Naive thymus-derived CD4-positive, alpha-beta T cell (primary cell): ENCODE measurements at regions not wholly inside any gene's neighbourhood (a gene's known extent, or its start where the extent isn't known, plus 50 kb on each side); places are given as distances from the start of the nearest gene placed in this dataset.

Experiments
- ATAC-seq: fragments of 150-1000 bp; cut with Tn5 transposase; 2 replicates; pipeline ENCODE4 v1.10.0; 2021; ENCODE audit warnings: mild to moderate bottlenecking, moderate library complexity
- CTCF ChIA-PET: fragments of 350-600 bp; sonication (Branson Sonifier 250); formaldehyde crosslinking; loops from one replicate; lab custom pipeline; 2021; ENCODE audit warnings: antibody characterized with exemption; lab: Charles Lee
- POLR2A ChIA-PET: fragments of 350-600 bp; sonication (Branson Sonifier 250); formaldehyde crosslinking; loops from one replicate; lab custom pipeline; 2021; ENCODE audit warnings: antibody characterized with exemption, inconsistent platforms; lab: Charles Lee
- DNase-seq, 9 donors: peaks; one replicate each; pipeline versions ENCODE4 v3.0.0 to v3.0.0-alpha.2; 2020 to 2022; ENCODE audit warnings: mixed read lengths in 1 of 9
- H3K27ac ChIP-seq: one replicate; pipeline ENCODE4 v1.7.0; 2013; ENCODE audit warnings: mild to moderate bottlenecking, low read depth, low read length, moderate library complexity
- H3K27me3 ChIP-seq, 2 donors: one replicate each; pipeline ENCODE4 v1.7.0; 2013; ENCODE audit warnings: low read length in 2 of 2, mild to moderate bottlenecking in 2 of 2, moderate library complexity in 2 of 2; ENCODE audit not compliant: control insufficient read depth in 2 of 2, insufficient read depth in 2 of 2
- H3K36me3 ChIP-seq, 3 experiments: 1 replicate in 2 of 3; 2 replicates in 1 of 3; pipeline ENCODE4 v1.7.0; 2013; ENCODE audit warnings: low read length in 3 of 3, mild to moderate bottlenecking in 3 of 3, moderate library complexity in 1 of 3; ENCODE audit not compliant: insufficient read depth in 3 of 3, control insufficient read depth in 2 of 3
- H3K4me1 ChIP-seq, 2 donors: one replicate each; pipeline ENCODE4 v1.7.0; 2013; ENCODE audit warnings: low read length in 2 of 2, mild to moderate bottlenecking in 2 of 2, moderate library complexity in 1 of 2; ENCODE audit not compliant: control insufficient read depth in 2 of 2, insufficient read depth in 2 of 2
- H3K4me3 ChIP-seq: 2 replicates; pipeline ENCODE4 v1.7.0; 2013; ENCODE audit warnings: mild to moderate bottlenecking, low read length
- H3K9me3 ChIP-seq, 3 experiments: 1 replicate in 2 of 3; 2 replicates in 1 of 3; pipeline ENCODE4 v1.7.0; 2013; ENCODE audit warnings: low read length in 3 of 3; ENCODE audit not compliant: control insufficient read depth in 2 of 3
- H3K27ac Mint-ChIP-seq, 9 donors: one replicate each; pipeline ENCODE4 v1.8.0; 2020 to 2022; ENCODE audit warnings: mixed read lengths in 9 of 9, mild to moderate bottlenecking in 8 of 9, moderate library complexity in 5 of 9, inconsistent platforms in 2 of 9
- H3K27me3 Mint-ChIP-seq, 5 donors: one replicate each; pipeline ENCODE4 v1.8.0; 2021 to 2022; ENCODE audit warnings: mixed read lengths in 5 of 5, mild to moderate bottlenecking in 1 of 5
- H3K36me3 Mint-ChIP-seq, 5 donors: one replicate each; pipeline ENCODE4 v1.8.0; 2020 to 2022; ENCODE audit warnings: mixed read lengths in 5 of 5, mild to moderate bottlenecking in 3 of 5, inconsistent platforms in 1 of 5
- H3K4me1 Mint-ChIP-seq, 7 donors: one replicate each; pipeline ENCODE4 v1.8.0; 2020 to 2022; ENCODE audit warnings: mixed read lengths in 7 of 7, mild to moderate bottlenecking in 3 of 7, inconsistent platforms in 1 of 7
- H3K4me3 Mint-ChIP-seq, 10 donors: one replicate each; pipeline ENCODE4 v1.8.0; 2020 to 2022; ENCODE audit warnings: mild to moderate bottlenecking in 10 of 10, mixed read lengths in 10 of 10, moderate library complexity in 6 of 10, inconsistent platforms in 2 of 10
- H3K9me3 Mint-ChIP-seq, 11 donors: one replicate each; pipeline ENCODE4 v1.8.0; 2020 to 2022; ENCODE audit warnings: mixed read lengths in 11 of 11, mild to moderate bottlenecking in 4 of 11, inconsistent platforms in 1 of 11, moderate library complexity in 1 of 11
- intact Hi-C, 2 donors: fragments of 100-400 bp; cut with micrococcal nuclease; formaldehyde crosslinking; loops; one replicate each; pipeline ENCODE4 v1.15.1; 2023

DNA sequence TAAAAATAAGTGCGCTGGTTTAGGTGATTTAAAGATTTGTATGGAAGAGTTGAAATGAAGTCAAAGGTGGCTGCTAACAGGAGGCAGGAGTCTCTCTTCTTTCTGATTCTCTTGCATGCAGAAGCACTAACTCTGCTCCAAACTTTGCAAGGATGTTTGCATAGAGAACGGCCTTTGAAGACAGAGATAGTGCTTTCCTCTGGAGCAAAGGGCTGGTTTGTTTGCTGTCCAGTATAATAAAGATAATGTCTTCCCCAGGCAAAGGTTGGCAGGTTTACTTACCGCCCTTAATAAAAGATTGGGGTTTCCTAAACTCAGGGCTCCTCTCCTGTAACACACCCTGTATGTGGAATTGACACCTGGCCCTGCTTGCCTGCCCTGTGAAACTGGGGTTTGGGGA is 210.6 kb upstream of the RREB1 start:
- H3K27me3 Mint-ChIP-seq, result peaks cover 0 to 27% (median 0%) of the 10 kb centered on the region in 5 donors
- ATAC-seq, result no peak
- POLR2A ChIA-PET, result no interaction called here

GRCh38 chr6:6900569-6901204 is 207.1 kb upstream of the RREB1 start:
- intact Hi-C loops, result no loop called here
- no peaks in the 10 kb centered on the region for H3K9me3 Mint-ChIP-seq
- ATAC-seq, result no peak
- H3K4me1 Mint-ChIP-seq, result peaks cover 0 to 2% (median 0%) of the 10 kb centered on the region in 7 donors
- H3K27ac ChIP-seq, result no peak overlapping the region
- H3K36me3 Mint-ChIP-seq, result no peaks in the 10 kb centered on the region
- H3K27ac Mint-ChIP-seq, result no peak overlapping the region
- CTCF ChIA-PET, result no interaction called here
- DNase-seq, result no peak
- peaks cover 0 to 35% (median 3%) of the 10 kb centered on the region in 5 donors for H3K27me3 Mint-ChIP-seq
- no peak overlapping the region for H3K4me3 Mint-ChIP-seq
- no peaks in the 10 kb centered on the region for H3K4me1 ChIP-seq
- POLR2A ChIA-PET, result no interaction called here
- no peaks in the 10 kb centered on the region for H3K9me3 ChIP-seq
- no peak overlapping the region for H3K4me3 ChIP-seq
- H3K36me3 ChIP-seq, result no peaks in the 10 kb centered on the region
- H3K27me3 ChIP-seq, result no peaks in the 10 kb centered on the region

More for the DNA sequence above, 210.6 kb upstream of the RREB1 start:
- peaks cover 0 to 2% (median 0%) of the 10 kb centered on the region in 7 donors for H3K4me1 Mint-ChIP-seq
- Histone ChIP-seq H3K36me3 (no peaks in the 10 kb centered on the region), H3K4me3 (no peak overlapping the region), H3K27ac (no peak overlapping the region), H3K27me3 (no peaks in the 10 kb centered on the region), H3K4me1 (no peaks in the 10 kb centered on the region), H3K9me3 (no peaks in the 10 kb centered on the region)
- H3K36me3 Mint-ChIP-seq, result no peaks in the 10 kb centered on the region
- intact Hi-C loops, result no loop called here
- CTCF ChIA-PET, result no interaction called here
- H3K9me3 Mint-ChIP-seq, result no peaks in the 10 kb centered on the region
- DNase-seq, result no peak
- H3K27ac Mint-ChIP-seq, result no peak overlapping the region
- no peak overlapping the region for H3K4me3 Mint-ChIP-seq

DNA sequence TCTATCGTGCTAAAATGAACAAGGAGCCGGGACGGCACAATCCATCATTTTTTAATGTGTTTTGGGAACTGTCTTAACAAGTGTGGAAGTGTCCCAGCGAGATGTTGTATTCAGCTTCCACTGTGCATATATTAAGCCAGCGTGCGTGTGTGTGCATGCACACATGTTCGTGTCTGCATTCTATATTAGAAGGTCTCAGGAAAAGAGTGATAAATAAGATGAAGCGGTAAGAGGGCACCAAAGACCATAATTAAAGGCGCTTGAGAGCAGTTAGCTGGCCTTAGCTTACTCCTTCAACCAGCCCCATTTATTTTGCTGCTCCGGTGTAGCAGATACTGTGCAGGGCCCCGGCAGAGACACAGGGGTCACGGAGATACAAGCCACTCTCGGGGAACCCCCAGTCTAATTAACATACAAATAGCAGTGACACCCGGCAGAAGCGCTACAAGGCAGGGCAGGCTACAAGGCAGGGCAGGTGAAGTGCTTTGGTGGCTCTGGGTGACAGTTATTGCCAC is 206.5 kb upstream of the RREB1 start:
- ChIA-PET POLR2A (no interaction called here), CTCF (no interaction called here)
- DNase-seq (no peak), ATAC-seq (no peak)
- Mint-ChIP-seq H3K27me3 (peaks cover 0 to 36% (median 0%) of the 10 kb centered on the region in 5 donors), H3K36me3 (no peaks in the 10 kb centered on the region), H3K4me1 (peaks cover 0 to 2% (median 0%) of the 10 kb centered on the region in 7 donors), H3K4me3 (no peak overlapping the region), H3K27ac (no peak overlapping the region), H3K9me3 (no peaks in the 10 kb centered on the region)
- no peaks in the 10 kb centered on the region for H3K36me3 ChIP-seq
- H3K27me3 ChIP-seq, result no peaks in the 10 kb centered on the region
- no peak overlapping the region for H3K27ac ChIP-seq
- H3K4me3 ChIP-seq, result no peak overlapping the region
- H3K4me1 ChIP-seq, result no peaks in the 10 kb centered on the region
- H3K9me3 ChIP-seq, result no peaks in the 10 kb centered on the region
- intact Hi-C loops, result no loop called here

DNA sequence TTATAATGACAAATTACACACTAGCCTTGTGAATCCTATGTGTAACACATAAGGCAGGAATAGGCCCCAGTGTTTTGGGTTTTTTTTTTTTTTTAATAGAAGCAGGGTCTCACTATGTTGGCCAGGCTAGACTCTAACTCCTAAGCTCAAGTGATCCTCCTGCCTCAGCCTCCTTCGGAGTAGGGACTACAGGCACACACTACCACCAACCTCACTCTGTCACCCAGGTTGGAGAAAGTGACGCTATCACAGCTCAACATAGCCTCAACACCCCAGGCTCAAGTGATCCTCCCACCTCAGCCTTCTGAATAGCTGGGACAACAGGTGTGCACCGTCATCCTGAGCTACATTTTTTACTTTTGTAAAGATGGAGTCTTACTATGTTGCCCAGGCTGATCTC is 205.8 kb upstream of the RREB1 start:
- H3K4me1 ChIP-seq, result no peaks in the 10 kb centered on the region
- intact Hi-C loops, result no loop called here
- Mint-ChIP-seq H3K9me3 (no peaks in the 10 kb centered on the region), H3K27me3 (peaks cover 0 to 36% (median 0%) of the 10 kb centered on the region in 5 donors), H3K36me3 (no peaks in the 10 kb centered on the region), H3K27ac (no peak overlapping the region), H3K4me3 (no peak overlapping the region), H3K4me1 (peaks cover 0 to 2% (median 0%) of the 10 kb centered on the region in 7 donors)
- no peaks in the 10 kb centered on the region for H3K36me3 ChIP-seq
- no peaks in the 10 kb centered on the region for H3K27me3 ChIP-seq
- DNase-seq, result no peak
- H3K9me3 ChIP-seq, result no peaks in the 10 kb centered on the region
- ChIA-PET POLR2A (no interaction called here), CTCF (interaction anchor here (0.5 kb wide), 1 partner anchor 90 kb away, joined by 3 read pairs; no protein-coding TSS in a partner anchor)
- no peak overlapping the region for H3K27ac ChIP-seq
- H3K4me3 ChIP-seq, result no peak overlapping the region
- no peak for ATAC-seq

DNA sequence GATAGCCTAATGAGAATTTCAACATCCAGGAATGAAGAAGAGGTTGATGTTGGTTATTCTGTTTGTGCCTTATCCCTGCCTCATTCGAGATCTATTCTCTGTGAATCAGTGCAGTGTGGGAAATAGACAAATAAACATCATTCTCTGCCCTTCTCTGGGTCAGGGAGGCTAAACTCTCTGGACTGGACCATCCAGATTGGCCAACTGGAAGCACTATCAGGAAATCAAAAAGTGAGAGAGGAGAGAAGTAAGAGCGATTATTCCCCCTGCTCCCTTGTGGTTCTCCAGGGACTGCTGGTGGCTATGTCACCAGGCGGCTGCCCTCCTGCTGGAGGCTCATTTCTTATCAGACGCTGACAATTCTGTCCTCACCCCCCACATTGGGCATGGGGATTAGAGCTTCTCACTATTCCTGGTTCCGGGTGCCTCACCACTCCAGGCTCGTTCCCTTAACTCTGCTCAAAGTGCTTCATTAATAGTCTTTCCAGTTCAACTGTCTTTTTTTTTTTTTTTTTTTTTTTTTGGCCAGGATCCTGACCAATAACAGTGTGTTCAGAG is 201.7 kb upstream of the RREB1 start:
- Mint-ChIP-seq H3K27me3 (peaks cover 0 to 42% (median 0%) of the 10 kb centered on the region in 5 donors), H3K9me3 (no peaks in the 10 kb centered on the region), H3K27ac (no peak overlapping the region), H3K4me3 (no peak overlapping the region), H3K4me1 (peaks cover 0 to 2% (median 0%) of the 10 kb centered on the region in 7 donors), H3K36me3 (no peaks in the 10 kb centered on the region)
- no peak overlapping the region for H3K27ac ChIP-seq
- no peaks in the 10 kb centered on the region for H3K27me3 ChIP-seq
- H3K4me3 ChIP-seq, result no peak overlapping the region
- ATAC-seq (no peak), DNase-seq (no peak)
- intact Hi-C loops, result no loop called here
- CTCF ChIA-PET, result no interaction called here
- no peaks in the 10 kb centered on the region for H3K9me3 ChIP-seq
- H3K4me1 ChIP-seq, result no peaks in the 10 kb centered on the region
- H3K36me3 ChIP-seq, result no peaks in the 10 kb centered on the region
- POLR2A ChIA-PET, result no interaction called here

DNA sequence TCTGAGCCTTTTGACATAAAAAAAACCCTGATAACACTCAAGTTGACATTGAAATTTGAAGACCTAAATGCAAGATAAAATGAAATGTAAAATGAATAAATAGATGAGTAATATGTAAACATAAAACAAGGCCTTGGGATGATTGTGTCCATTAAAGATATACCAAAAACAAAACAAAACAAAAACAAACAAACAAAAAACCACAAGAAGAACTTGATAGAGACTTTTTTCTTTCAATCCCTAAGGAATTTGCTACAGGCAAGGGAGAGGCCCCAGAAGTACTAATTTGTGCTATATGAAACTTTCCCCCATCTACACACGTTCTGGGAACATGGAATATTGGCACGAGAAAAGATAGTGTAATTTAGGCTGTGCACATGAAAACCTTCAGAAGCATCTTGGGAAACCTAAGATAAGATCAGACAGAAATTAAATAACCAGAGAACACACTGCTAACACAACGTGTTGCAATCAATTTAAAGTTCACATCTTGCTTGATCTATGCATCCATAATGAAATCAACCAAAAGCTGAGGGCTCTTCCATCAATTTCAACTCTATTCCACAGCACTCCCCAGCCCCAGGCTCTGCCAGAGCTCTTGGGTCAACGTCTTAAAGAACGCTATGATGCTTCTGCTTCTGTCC is 201.1 kb upstream of the RREB1 start:
- no peaks in the 10 kb centered on the region for H3K36me3 Mint-ChIP-seq
- H3K9me3 ChIP-seq, result no peaks in the 10 kb centered on the region
- ATAC-seq (no peak), DNase-seq (no peak)
- intact Hi-C loops, result no loop called here
- no peak overlapping the region for H3K27ac Mint-ChIP-seq
- H3K27me3 Mint-ChIP-seq, result peaks cover 0 to 39% (median 0%) of the 10 kb centered on the region in 5 donors
- ChIA-PET POLR2A (interaction anchor here (0.9 kb wide), 1 partner anchor 333 kb away, joined by 3 read pairs; no protein-coding TSS in a partner anchor), CTCF (no interaction called here)
- no peaks in the 10 kb centered on the region for H3K36me3 ChIP-seq
- no peak overlapping the region for H3K4me3 ChIP-seq
- H3K9me3 Mint-ChIP-seq, result no peaks in the 10 kb centered on the region
- no peak overlapping the region for H3K27ac ChIP-seq
- H3K4me3 Mint-ChIP-seq, result no peak overlapping the region
- peaks cover 0 to 2% (median 0%) of the 10 kb centered on the region in 7 donors for H3K4me1 Mint-ChIP-seq
- no peaks in the 10 kb centered on the region for H3K4me1 ChIP-seq
- H3K27me3 ChIP-seq, result no peaks in the 10 kb centered on the region
